Progenitor cell of endocrine pancreas (in vitro differentiated cells): ENCODE measurements at regions not wholly inside any gene's neighbourhood (a gene's known extent, or its start where the extent isn't known, plus 50 kb on each side); places are given as distances from the start of the nearest gene placed in this dataset.

ENCODE experiments used
- DNase-seq: peaks from one replicate; pipeline ENCODE4 v3.0.0; 2021; ENCODE audit warnings: low spot score; ENCODE audit not compliant: unreplicated experiment
- H3K27ac Mint-ChIP-seq: 2 replicates; pipeline ENCODE4 v1.8.0; 2021; ENCODE audit warnings: mild to moderate bottlenecking, moderate library complexity, mixed read lengths
- H3K27me3 Mint-ChIP-seq: 2 replicates; pipeline ENCODE4 v1.8.0; 2021; ENCODE audit warnings: mixed read lengths
- H3K36me3 Mint-ChIP-seq: 2 replicates; pipeline ENCODE4 v1.8.0; 2022; ENCODE audit warnings: mixed read lengths; ENCODE audit not compliant: insufficient read depth
- H3K4me1 Mint-ChIP-seq: 2 replicates; pipeline ENCODE4 v1.8.0; 2021; ENCODE audit warnings: low read depth, mixed read lengths
- H3K4me3 Mint-ChIP-seq: 2 replicates; pipeline ENCODE4 v1.8.0; 2021; ENCODE audit warnings: low read depth, mild to moderate bottlenecking, moderate library complexity, mixed read lengths
- H3K9me3 Mint-ChIP-seq: 2 replicates; pipeline ENCODE4 v1.8.0; 2021; ENCODE audit warnings: low read depth, mixed read lengths
- TF ChIP-seq, protein P1 (sequence below): fragments of 200-600 bp; sonication (generic); IDR thresholded peaks from one replicate; pipeline ENCODE4 v1.5.0; 2021; ENCODE audit warnings: antibody characterized with exemption, mild to moderate bottlenecking; ENCODE audit not compliant: unreplicated experiment

DNA sequence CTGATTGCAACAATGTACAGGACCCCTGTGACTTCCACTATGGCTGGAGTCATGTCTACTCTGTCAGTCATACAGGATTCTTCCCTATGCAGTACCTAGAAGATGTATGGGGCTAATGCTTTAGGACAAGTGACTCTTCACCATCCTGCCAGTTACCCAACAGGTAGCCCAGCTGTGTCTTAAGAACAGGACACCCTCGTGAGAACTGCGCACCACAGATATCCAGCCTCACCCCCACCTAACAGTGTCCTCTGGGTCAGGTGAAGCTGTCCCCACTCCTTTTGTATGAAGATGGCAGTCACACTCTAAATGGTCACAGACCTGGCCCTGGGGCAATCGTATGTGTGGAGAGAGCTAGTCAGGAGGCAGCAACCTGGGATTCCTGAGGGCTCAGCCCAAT lies 191.6 kb downstream of the C6orf118 start:
- Mint-ChIP-seq H3K27me3 (no peaks in the 10 kb centered on the region), H3K4me3 (no peak overlapping the region), H3K9me3 (peaks cover 21% of the 10 kb centered on the region), H3K36me3 (no peaks in the 10 kb centered on the region), H3K27ac (no peak overlapping the region), H3K4me1 (peaks cover 10% of the 10 kb centered on the region)
- TF ChIP-seq, protein P1, sequence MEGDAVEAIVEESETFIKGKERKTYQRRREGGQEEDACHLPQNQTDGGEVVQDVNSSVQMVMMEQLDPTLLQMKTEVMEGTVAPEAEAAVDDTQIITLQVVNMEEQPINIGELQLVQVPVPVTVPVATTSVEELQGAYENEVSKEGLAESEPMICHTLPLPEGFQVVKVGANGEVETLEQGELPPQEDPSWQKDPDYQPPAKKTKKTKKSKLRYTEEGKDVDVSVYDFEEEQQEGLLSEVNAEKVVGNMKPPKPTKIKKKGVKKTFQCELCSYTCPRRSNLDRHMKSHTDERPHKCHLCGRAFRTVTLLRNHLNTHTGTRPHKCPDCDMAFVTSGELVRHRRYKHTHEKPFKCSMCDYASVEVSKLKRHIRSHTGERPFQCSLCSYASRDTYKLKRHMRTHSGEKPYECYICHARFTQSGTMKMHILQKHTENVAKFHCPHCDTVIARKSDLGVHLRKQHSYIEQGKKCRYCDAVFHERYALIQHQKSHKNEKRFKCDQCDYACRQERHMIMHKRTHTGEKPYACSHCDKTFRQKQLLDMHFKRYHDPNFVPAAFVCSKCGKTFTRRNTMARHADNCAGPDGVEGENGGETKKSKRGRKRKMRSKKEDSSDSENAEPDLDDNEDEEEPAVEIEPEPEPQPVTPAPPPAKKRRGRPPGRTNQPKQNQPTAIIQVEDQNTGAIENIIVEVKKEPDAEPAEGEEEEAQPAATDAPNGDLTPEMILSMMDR = no peak
- no peak for DNase-seq

GRCh38 chr6:165117121-165117520 lies 192.3 kb downstream of the C6orf118 start:
- peaks cover 28% of the 10 kb centered on the region for H3K9me3 Mint-ChIP-seq
- TF ChIP-seq, protein P1 = no peak
- no peaks in the 10 kb centered on the region for H3K36me3 Mint-ChIP-seq
- no peak for DNase-seq
- H3K27ac Mint-ChIP-seq = no peak overlapping the region
- H3K27me3 Mint-ChIP-seq = no peaks in the 10 kb centered on the region
- H3K4me3 Mint-ChIP-seq = no peak overlapping the region
- peaks cover 10% of the 10 kb centered on the region for H3K4me1 Mint-ChIP-seq

DNA sequence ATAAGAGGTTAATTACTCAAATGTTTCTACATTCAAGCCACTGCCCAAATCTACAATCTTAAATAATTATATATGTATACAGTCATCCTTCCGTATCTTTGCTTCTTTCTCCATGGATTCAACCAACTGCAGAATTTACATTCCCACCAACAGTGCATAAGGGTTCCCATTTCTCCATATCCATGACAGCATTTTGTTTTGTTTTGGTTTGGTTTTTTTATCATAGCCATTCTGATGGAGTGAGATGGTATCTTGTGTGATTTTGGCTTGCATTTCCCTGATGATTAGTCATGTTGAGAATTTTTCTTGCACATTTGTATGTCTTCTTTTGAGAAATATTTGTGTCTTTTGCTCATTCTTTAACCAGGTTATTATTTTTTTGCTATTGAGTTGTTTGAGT lies 198.5 kb downstream of the C6orf118 start:
- TF ChIP-seq, protein P1 = no peak
- no peak overlapping the region for H3K27ac Mint-ChIP-seq
- H3K4me1 Mint-ChIP-seq = no peaks in the 10 kb centered on the region
- H3K4me3 Mint-ChIP-seq = no peak overlapping the region
- DNase-seq = no peak
- H3K36me3 Mint-ChIP-seq = no peaks in the 10 kb centered on the region
- peaks cover 26% of the 10 kb centered on the region for H3K9me3 Mint-ChIP-seq
- H3K27me3 Mint-ChIP-seq = no peaks in the 10 kb centered on the region

GRCh38 chr6:165109011-165109410 lies 200.4 kb downstream of the C6orf118 start:
- H3K27me3 Mint-ChIP-seq = no peaks in the 10 kb centered on the region
- peaks cover 17% of the 10 kb centered on the region for H3K9me3 Mint-ChIP-seq
- no peaks in the 10 kb centered on the region for H3K36me3 Mint-ChIP-seq
- TF ChIP-seq, protein P1 = no peak
- no peak overlapping the region for H3K27ac Mint-ChIP-seq
- no peaks in the 10 kb centered on the region for H3K4me1 Mint-ChIP-seq
- no peak for DNase-seq
- H3K4me3 Mint-ChIP-seq = no peak overlapping the region

DNA sequence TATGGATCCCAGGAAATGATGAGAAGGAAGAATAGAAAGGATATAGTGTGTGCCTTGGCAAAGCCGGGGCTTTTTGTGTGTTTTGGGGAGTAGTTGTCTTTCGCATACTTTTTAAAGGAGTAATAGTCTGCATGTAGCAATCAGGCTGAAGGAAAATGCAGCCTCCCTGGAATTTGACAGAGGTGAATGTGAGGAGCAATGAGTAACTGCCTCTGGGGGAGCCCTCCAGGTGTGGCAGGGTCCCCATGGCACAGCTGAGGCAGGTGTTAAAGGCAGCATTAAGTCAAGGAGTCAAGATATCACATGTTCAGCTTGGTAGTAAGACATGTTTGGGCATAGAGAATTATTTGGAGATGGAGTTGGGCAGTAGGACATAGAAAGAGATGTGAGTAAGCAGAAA lies 203.1 kb downstream of the C6orf118 start:
- TF ChIP-seq, protein P1 = no peak

More for the DNA sequence above, 203.1 kb downstream of the C6orf118 start:
- Mint-ChIP-seq H3K4me1 (no peaks in the 10 kb centered on the region), H3K27me3 (no peaks in the 10 kb centered on the region), H3K4me3 (no peak overlapping the region), H3K36me3 (no peaks in the 10 kb centered on the region), H3K9me3 (peaks cover 3% of the 10 kb centered on the region), H3K27ac (no peak overlapping the region)
- no peak for DNase-seq
